ENCODE measurements at regions not wholly inside any gene's neighbourhood (a gene's known extent, or its start where the extent isn't known, plus 50 kb on each side); places are given as distances from the start of the nearest gene placed in this dataset.
"Not testable (repeated sequence)": the region's sequence is repeated elsewhere in the genome, so short reads cannot be mapped to it uniquely, and the experiment has no call there.

DNA sequence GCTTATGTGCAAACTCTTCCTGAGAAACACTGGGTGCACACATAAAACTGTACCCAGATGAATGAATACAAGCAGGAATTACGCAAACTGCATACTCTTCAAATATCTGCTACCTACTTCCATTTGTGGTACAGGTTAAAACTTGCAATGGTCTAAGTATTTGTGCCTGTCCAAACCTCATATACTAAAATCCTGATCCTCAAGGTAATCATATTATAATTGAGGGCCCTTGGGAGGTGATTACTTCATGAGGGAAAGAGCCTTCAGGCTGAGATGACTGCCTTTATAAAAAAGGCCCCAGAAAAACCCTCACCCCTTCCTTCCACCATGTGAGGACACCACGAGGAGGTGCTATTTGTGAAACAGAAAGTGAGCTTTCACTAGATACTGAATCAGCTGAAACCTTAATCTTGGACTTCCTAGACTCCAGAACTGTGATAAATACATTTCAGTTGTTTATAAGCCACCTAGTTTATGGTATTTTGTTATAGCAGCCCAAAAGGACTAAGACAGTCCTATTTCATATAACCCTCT lies 1977.2 kb downstream of the PCDH7 start:
- TF ChIP-seq, protein P1, sequence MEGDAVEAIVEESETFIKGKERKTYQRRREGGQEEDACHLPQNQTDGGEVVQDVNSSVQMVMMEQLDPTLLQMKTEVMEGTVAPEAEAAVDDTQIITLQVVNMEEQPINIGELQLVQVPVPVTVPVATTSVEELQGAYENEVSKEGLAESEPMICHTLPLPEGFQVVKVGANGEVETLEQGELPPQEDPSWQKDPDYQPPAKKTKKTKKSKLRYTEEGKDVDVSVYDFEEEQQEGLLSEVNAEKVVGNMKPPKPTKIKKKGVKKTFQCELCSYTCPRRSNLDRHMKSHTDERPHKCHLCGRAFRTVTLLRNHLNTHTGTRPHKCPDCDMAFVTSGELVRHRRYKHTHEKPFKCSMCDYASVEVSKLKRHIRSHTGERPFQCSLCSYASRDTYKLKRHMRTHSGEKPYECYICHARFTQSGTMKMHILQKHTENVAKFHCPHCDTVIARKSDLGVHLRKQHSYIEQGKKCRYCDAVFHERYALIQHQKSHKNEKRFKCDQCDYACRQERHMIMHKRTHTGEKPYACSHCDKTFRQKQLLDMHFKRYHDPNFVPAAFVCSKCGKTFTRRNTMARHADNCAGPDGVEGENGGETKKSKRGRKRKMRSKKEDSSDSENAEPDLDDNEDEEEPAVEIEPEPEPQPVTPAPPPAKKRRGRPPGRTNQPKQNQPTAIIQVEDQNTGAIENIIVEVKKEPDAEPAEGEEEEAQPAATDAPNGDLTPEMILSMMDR (IDR thresholded peaks at IDR 0.05; ENCODE audit: low read depth, low read length), result no peak
- Histone ChIP-seq H3K4me1 (no peaks in the 10 kb centered on the region), H3K9me3 (no peaks in the 10 kb centered on the region), H3K36me3 (no peaks in the 10 kb centered on the region), H3K27me3 (no peaks in the 10 kb centered on the region), H3K4me3 (ENCODE audit: low read depth, low read length) (no peak overlapping the region)
- DNase-seq, result no peak

DNA sequence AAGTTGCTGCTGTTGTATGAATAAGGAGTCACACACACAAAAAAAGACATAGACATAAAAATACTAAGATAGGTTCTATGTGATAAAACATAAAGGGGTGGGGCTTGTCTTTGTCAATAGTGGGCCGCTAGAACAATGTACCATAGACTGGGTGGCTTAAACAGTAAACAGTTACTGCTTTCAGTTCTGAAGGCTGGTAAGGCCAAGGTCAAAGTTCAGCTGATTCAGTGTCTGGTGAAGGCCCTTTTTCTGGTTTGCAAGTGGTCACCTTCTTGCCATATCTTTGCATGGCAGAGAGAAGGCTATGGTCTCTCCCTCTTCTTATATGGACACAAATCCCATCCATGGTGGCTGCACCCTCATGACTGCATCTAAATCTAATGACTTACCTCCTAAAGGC lies 1980.7 kb downstream of the PCDH7 start:
- Histone ChIP-seq H3K4me3 (ENCODE audit: low read depth, low read length) (no peak overlapping the region), H3K4me1 (no peaks in the 10 kb centered on the region; the same call in 1 of the 2 replicates), H3K9me3 (no peaks in the 10 kb centered on the region), H3K36me3 (no peaks in the 10 kb centered on the region), H3K27me3 (no peaks in the 10 kb centered on the region)
- no peak for DNase-seq
- TF ChIP-seq, protein P1 (IDR thresholded peaks at IDR 0.05; ENCODE audit: low read depth, low read length), result no peak

DNA sequence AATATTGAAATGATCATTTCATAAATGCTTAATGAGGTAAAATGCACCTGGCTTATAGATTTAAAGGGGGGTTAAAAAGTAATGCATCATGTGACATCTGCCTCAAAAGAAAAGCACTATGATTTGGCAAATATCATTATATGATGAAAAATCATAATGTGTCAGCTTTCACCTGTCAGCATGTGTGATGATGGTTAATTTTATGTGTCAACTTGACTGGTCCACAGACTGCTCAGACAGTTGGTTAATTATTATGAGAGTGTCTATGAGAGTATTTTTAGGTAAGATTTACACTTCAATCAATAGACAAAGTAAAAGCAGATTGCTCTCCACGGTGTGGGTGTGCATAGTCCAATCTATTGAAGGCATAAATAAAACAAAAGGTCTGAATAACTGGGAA lies 1986.7 kb downstream of the PCDH7 start:
- TF ChIP-seq, protein P1 (IDR thresholded peaks at IDR 0.05; ENCODE audit: low read depth, low read length), result no peak
- Histone ChIP-seq H3K9me3 (no peaks in the 10 kb centered on the region), H3K4me3 (ENCODE audit: low read depth, low read length) (no peak overlapping the region), H3K27me3 (no peaks in the 10 kb centered on the region), H3K4me1 (no peaks in the 10 kb centered on the region; the same call in 1 of the 2 replicates), H3K36me3 (no peaks in the 10 kb centered on the region)
- DNase-seq, result no peak

DNA sequence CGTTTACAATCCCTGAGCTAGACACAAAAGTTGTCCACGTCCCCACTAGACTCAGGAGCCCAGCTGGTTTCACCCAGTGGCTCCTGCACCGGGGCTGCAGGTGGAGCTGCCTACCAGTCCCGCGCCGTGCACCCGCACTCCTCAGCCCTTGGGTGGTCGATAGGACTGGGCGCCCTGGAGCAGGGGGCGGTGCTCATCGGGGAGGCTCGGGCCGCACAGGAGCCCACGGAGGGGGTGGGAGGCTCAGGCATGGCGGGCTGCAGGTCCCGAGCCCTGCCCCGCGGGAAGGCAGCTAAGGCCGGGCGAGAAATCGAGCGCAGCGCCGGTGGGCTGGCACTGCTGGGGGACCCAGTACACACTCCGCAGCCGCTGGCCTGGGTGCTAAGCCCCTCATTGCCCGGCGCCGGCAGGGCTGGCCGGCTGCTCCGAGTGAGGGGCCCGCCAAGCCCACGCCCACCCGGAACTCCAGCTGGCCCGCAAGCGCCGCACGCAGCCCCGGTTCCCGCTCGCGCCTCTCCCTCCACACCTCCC lies 1996.0 kb downstream of the PCDH7 start:
- H3K27me3 ChIP-seq; H3K9me3 ChIP-seq; DNase-seq; H3K4me1 ChIP-seq; H3K4me3 ChIP-seq (ENCODE audit: low read depth, low read length); H3K36me3 ChIP-seq: not testable (repeated sequence)

DNA sequence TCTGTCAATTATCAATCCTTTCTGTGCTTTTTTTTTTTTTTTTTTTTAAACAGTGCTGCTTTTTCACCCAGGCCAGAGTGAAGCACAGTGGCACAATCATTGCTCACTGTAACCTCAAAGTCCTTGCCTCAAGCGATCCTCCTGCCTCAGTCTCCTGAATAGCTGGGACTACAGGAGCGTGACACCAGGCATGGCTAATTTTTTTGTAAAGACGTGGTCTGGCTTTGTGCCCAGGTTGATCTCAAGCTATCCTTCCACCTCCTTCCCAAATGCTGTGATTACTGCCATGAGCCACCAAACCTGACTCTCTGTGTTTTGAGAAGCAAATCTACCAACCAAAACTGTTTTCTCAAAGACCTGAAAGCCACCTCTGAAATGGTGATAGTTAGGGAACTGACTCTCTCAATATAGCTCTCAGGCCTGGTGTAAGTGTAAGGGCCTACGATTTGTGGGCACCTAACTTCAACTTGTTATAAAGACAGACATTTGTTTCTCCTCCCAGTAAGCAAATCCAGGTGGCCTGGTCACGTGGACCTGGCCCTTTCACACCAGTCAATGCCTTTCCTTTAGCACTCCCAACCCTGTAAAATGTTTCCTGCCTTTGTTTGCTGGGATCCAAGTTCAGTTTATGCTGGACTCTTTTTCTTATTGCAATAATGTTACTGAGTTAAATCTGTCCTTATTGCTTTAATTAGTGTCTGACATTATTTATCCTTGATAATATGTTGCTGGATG lies 2015.9 kb downstream of the PCDH7 start:
- H3K4me3 ChIP-seq (ENCODE audit: low read depth, low read length), result 0 out of 2 replicates have a peak overlapping the region, but pooled peaks have one; percentile 4
- H3K9me3 ChIP-seq, result no peaks in the 10 kb centered on the region
- H3K4me1 ChIP-seq, result peaks cover 14% of the 10 kb centered on the region
- DNase-seq, result peak; percentile 79
- H3K36me3 ChIP-seq, result no peaks in the 10 kb centered on the region
- no peaks in the 10 kb centered on the region for H3K27me3 ChIP-seq
- TF ChIP-seq, protein P1 (IDR thresholded peaks at IDR 0.05; ENCODE audit: low read depth, low read length), result no peak

DNA sequence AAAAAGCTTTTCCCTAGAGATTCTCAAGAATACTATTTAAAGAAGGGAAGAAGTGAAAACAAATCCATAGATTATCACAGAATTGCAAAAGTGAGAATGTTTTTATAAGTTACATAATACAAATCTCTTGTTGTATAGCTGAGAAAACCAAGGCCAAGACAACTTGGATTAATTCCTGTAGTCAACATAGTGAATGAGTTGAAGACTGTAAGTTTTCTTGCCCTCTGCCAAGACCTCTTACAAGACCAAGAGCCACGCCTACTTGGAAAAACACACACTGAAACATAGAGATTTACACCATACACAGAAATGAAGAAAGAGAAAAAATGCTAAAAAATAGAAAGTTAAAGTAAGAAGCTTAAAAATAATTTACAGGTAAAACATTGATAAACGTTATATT lies 2024.0 kb downstream of the PCDH7 start:
- no peaks in the 10 kb centered on the region for H3K27me3 ChIP-seq
- no peaks in the 10 kb centered on the region for H3K4me1 ChIP-seq
- TF ChIP-seq, protein P1 (IDR thresholded peaks at IDR 0.05; ENCODE audit: low read depth, low read length), result no peak
- H3K36me3 ChIP-seq, result no peaks in the 10 kb centered on the region
- DNase-seq, result no peak
- H3K4me3 ChIP-seq (ENCODE audit: low read depth, low read length), result no peak overlapping the region
- no peaks in the 10 kb centered on the region for H3K9me3 ChIP-seq

Measured in BE2C (cell line).